Body of pancreas (tissue), 4 donors: ENCODE measurements at regions not wholly inside any gene's neighbourhood (a gene's known extent, or its start where the extent isn't known, plus 50 kb on each side); places are given as distances from the start of the nearest gene placed in this dataset.

Source experiments
- ATAC-seq: fragments of 150-250 bp; one replicate; pipeline ENCODE4 v1.9.1; 2016
- DNase-seq, 4 donors: peaks; one replicate each; pipeline ENCODE4 v3.0.0-alpha.2; 2019
- H3K27ac ChIP-seq, 4 donors: fragments of 200-600 bp; sonication (generic); 1 replicate in 3 of 4; 2 replicates in 1 of 4; pipeline versions ENCODE4 v1.5.1 to v1.6.1; 2016 to 2019; ENCODE audit warnings: mild to moderate bottlenecking in 1 of 4, mixed read lengths in 1 of 4, moderate library complexity in 1 of 4
- H3K27me3 ChIP-seq, 2 donors: fragments of 200-600 bp; sonication (generic); one replicate each; pipeline ENCODE4 v1.6.0; 2016; ENCODE audit warnings: mild to moderate bottlenecking in 1 of 2
- H3K36me3 ChIP-seq, 2 donors: fragments of 200-600 bp; sonication (generic); replicated peaks in 1 of 2; 2 replicates each; pipeline ENCODE4 v1.5.1; 2016; ENCODE audit warnings: low read depth in 2 of 2; ENCODE audit not compliant: insufficient read depth in 1 of 2
- H3K4me1 ChIP-seq: fragments of 200-600 bp; sonication (generic); one replicate; pipeline ENCODE4 v1.6.0; 2016
- H3K4me3 ChIP-seq, 2 donors: fragments of 200-600 bp; sonication (generic); 1 replicate in 1 of 2; 2 replicates in 1 of 2; pipeline ENCODE4 v1.5.1; 2016 to 2019
- H3K9me3 ChIP-seq, 3 donors: fragments of 200-600 bp; sonication (generic); 1 replicate in 2 of 3; 2 replicates in 1 of 3; pipeline ENCODE4 v1.5.1; 2016
- CTCF ChIP-seq, 7 experiments: fragments of 450-650 bp in 4 of 7; fragments of 200-600 bp in 3 of 7; sonication (generic) in 3 of 7; IDR thresholded peaks; one replicate each; pipeline ENCODE4 v1.5.1; 2016 to 2019; ENCODE audit warnings: antibody characterized with exemption in 7 of 7
- POLR2A ChIP-seq, 3 donors: fragments of 450-650 bp; IDR thresholded peaks; one replicate each; pipeline ENCODE4 v1.6.1; 2016; ENCODE audit warnings: antibody characterized with exemption in 3 of 3, mild to moderate bottlenecking in 2 of 3
- WGBS, 2 donors: methylation state at CpG; one replicate each; pipeline ENCODE4 v1.1.5; 2017; 5-methylcytosine and 5-hydroxymethylcytosine counted together
- intact Hi-C: fragments of 100-400 bp; cut with DNase I; formaldehyde crosslinking; loops from one replicate; pipeline ENCODE4 v1.15.1; 2023

DNA sequence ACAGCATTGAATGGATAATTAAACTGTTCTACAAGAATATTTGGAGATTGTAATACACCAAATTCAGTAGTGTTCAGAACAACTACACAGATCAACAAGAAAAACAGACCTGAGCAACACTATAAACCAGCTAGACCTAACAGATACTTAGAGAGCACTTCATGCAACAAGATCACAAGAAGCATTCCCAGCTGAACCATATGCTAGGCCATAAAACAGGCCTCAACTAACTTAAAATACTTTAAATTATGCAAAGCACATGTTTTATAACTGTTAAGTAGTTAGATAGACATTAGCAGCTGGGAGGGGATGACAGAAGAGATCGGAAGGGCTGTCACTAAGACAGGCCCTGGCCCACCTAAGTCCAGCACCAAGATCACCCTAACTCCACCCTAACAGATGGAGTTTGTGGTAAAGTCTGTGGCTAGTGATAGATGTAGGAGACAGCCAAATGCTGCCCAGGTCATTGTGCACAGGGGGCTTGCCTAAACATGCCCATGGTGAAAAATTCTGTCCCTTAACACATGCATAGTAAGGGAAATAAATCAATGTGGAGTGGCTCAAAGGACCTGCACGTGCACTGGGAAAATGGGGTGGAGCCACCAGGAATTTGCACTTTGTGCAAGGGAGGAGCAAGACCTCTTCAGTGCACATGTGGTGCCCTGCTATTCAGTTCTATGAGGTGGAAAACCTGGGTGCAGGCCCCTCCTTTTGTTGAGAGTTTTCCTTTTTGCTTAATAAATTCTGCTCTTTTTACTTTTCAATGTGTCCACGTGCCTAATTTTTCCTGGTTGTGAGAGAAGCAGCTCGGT is 567.8 kb upstream of the NRG3 start:
- intact Hi-C loops = no loop called here

DNA sequence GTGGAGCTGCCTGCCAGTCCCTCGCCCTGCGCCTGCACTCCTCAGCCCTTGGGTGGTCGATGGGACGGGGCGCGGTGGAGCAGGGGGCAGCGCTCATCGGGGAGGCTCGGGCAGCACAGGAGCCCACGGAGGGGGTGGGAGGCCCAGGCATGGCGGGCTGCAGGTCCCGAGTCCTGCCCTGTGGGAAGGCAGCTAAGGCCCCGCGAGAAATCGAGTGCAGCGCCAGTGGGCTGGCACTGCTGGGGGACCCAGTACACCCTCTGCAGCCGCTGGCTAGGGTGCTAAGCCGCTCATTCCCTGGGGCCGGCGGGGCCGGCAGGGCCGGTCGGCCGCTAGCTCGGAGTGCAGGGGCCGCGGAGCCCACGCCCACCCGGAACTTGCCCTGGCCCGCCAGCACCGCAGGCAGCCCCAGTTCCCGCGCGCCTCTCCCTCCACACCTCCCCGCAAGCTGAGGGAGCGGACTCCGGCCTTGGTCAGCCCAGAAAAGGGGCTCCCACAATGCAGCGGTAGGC is 565.9 kb upstream of the NRG3 start:
- intact Hi-C loops = no loop called here
- Histone ChIP-seq H3K4me1 (no peaks in the 10 kb centered on the region), H3K4me3 (no peak overlapping the region), H3K27me3 (no peaks in the 10 kb centered on the region), H3K9me3 (no peaks in the 10 kb centered on the region), H3K27ac (no peak overlapping the region), H3K36me3 (no peaks in the 10 kb centered on the region)
- no peak for ATAC-seq
- DNase-seq = no peak
- WGBS, 2 donors = 92 to 100% methylated on average over 2 to 38 of the region's 38 CpGs
- TF ChIP-seq POLR2A (IDR thresholded peaks at IDR 0.05) (no peak), CTCF (IDR thresholded peaks at IDR 0.05) (no peak)

More for the DNA sequence above, 567.8 kb upstream of the NRG3 start:
- no peak overlapping the region for H3K4me3 ChIP-seq
- no peak overlapping the region for H3K27ac ChIP-seq
- ATAC-seq (no peak), DNase-seq (no peak)
- TF ChIP-seq POLR2A (IDR thresholded peaks at IDR 0.05) (no peak), CTCF (IDR thresholded peaks at IDR 0.05) (no peak)
- no peaks in the 10 kb centered on the region for H3K9me3 ChIP-seq
- WGBS, 2 donors = 70 to 74% methylated on average over 4 of the region's 4 CpGs
- no peaks in the 10 kb centered on the region for H3K36me3 ChIP-seq
- H3K27me3 ChIP-seq = no peaks in the 10 kb centered on the region
- H3K4me1 ChIP-seq = no peaks in the 10 kb centered on the region

DNA sequence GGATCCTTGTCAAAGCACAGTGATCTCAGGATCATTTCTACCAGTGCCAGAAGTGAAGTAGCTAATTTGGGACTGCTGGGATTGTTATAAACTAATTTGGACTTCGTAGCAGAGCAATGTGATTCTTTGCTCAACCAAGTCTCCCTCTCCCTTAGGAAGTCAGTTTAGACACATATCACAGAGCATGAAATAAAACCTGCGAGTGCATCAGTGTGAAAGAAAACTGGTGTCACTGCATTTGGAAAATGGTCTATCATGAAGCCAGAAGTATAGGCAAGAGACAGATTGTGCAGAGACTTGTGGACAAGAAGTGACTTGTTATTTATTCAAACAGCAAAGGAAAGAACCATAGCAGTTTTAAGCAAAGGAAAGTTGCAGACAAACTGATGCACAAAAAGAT is 560.5 kb upstream of the NRG3 start:
- Histone ChIP-seq H3K36me3 (no peaks in the 10 kb centered on the region), H3K4me1 (no peaks in the 10 kb centered on the region), H3K4me3 (no peak overlapping the region), H3K9me3 (no peaks in the 10 kb centered on the region), H3K27me3 (no peaks in the 10 kb centered on the region), H3K27ac (no peak overlapping the region)
- ATAC-seq = no peak
- no peak for TF ChIP-seq CTCF (IDR thresholded peaks at IDR 0.05)
- no peak for TF ChIP-seq POLR2A (IDR thresholded peaks at IDR 0.05)
- 48 to 66% methylated on average over 2 of the region's 2 CpGs for WGBS, 2 donors
- DNase-seq = no peak
- intact Hi-C loops = no loop called here

DNA sequence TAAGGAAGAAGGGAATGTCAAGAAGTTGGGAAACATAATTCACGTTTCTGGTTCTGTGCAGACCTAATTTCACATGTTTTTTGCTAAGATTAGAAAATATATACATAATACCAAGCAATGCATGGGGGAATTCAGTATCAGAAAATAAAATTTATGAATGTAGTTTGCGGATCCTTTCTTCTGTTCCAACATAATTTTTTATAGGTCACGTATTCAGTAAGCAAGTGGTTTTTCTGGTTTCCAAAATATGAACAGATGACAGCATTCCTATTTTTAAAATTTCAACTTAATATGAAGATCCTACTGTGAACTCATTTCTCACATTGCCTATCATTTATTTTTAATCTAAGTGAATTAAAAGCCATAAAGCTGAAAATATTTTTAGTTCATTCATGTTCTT is 560.0 kb upstream of the NRG3 start:
- no peak for ATAC-seq
- no peak for DNase-seq
- Histone ChIP-seq H3K9me3 (no peaks in the 10 kb centered on the region), H3K36me3 (no peaks in the 10 kb centered on the region), H3K4me3 (no peak overlapping the region), H3K4me1 (no peaks in the 10 kb centered on the region), H3K27ac (no peak overlapping the region), H3K27me3 (no peaks in the 10 kb centered on the region)
- intact Hi-C loops = no loop called here
- 61 to 63% methylated on average over 3 of the region's 3 CpGs for WGBS, 2 donors
- TF ChIP-seq POLR2A (IDR thresholded peaks at IDR 0.05) (no peak), CTCF (IDR thresholded peaks at IDR 0.05) (no peak)

GRCh38 chr10:81348003-81348402 is 527.0 kb upstream of the NRG3 start:
- no peak for DNase-seq
- TF ChIP-seq POLR2A (IDR thresholded peaks at IDR 0.05) = no peak
- no peak for TF ChIP-seq CTCF (IDR thresholded peaks at IDR 0.05)
- Histone ChIP-seq H3K27me3 (no peaks in the 10 kb centered on the region), H3K36me3 (no peaks in the 10 kb centered on the region), H3K4me1 (no peaks in the 10 kb centered on the region), H3K27ac (no peak overlapping the region), H3K9me3 (no peaks in the 10 kb centered on the region), H3K4me3 (no peak overlapping the region)
- WGBS, 2 donors = 56 to 82% methylated on average over 1 of the region's 1 CpG
- intact Hi-C loops = no loop called here
- ATAC-seq = no peak
